ENCODE measurements at regions not wholly inside any gene's neighbourhood (a gene's known extent, or its start where the extent isn't known, plus 50 kb on each side); places are given as distances from the start of the nearest gene placed in this dataset.

DNA sequence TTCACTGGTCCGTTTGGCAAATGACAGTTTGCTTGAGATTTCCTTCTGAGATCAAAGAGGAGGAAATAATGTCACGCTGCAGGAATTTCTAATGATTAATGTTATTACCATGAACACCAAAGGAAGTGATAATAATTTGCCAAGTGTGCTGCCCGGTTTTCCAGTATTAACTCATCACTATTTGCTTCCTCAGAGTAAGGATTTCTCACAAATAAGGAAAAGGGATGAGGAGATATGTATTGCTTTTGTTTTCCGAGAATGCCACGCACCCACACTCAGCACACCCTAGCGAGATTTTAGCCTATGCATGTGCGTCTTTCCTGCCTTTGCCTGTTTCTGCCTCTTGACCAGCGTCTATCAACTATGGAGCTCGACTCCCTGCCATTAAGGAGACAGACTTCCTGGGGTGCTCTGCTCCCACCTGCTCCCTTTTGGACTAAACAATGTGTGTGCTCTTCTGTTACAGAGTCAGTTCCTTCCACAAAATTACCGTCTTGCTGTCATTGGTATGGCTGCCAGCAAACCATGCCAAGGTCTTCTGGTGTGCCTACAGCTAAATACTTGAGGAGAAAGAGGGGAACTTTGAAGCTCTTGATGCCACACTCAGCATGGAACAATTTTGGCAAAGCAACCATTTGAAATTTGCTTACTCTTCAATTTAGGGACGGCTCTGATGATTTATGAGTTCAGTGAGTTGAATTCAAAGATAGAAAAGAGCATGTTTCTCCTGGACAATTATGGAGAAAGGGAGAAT lies 393.1 kb upstream of the ZFP42 start:
- no peak overlapping the region for H3K4me3 ChIP-seq
- H3K79me2 ChIP-seq: no peaks in the 10 kb centered on the region
- no peak overlapping the region for H3K4me2 ChIP-seq
- no peaks in the 10 kb centered on the region for H3K36me3 ChIP-seq (replicated peaks; ENCODE audit: insufficient read depth, low read depth)
- DNase-seq (ENCODE audit: low spot score): no peak
- 81% methylated on average over 11 of the region's 11 CpGs for WGBS (ENCODE audit: low lambda C conversion rate, missing lambda C conversion rate)
- H3K9me3 ChIP-seq (ENCODE audit: low read depth): no peaks in the 10 kb centered on the region
- no peak for TF ChIP-seq EZH2 (IDR thresholded peaks at IDR 0.05; ENCODE audit: borderline replicate concordance)
- TF ChIP-seq EZH2phosphoT487 (IDR thresholded peaks at IDR 0.05; ENCODE audit: low read depth, severe bottlenecking, unreplicated experiment): no peak
- TF ChIP-seq CTCF (IDR thresholded peaks at IDR 0.05; ENCODE audit: poor library complexity): no peak
- no peaks in the 10 kb centered on the region for H4K20me1 ChIP-seq (ENCODE audit: insufficient read depth, poor library complexity, severe bottlenecking)
- H3K9me2 ChIP-seq (replicated peaks; ENCODE audit: insufficient read depth): no peaks in the 10 kb centered on the region
- H2AFZ ChIP-seq: no peak overlapping the region
- no peaks in the 10 kb centered on the region for H3K27me3 ChIP-seq
- H3K27ac ChIP-seq: no peak overlapping the region
- H3K4me1 ChIP-seq (ENCODE audit: insufficient read depth): no peaks in the 10 kb centered on the region

GRCh38 chr4:187603093-187604025 lies 392.2 kb upstream of the ZFP42 start:
- 81% methylated on average over 5 of the region's 5 CpGs for WGBS (ENCODE audit: low lambda C conversion rate, missing lambda C conversion rate)
- no peaks in the 10 kb centered on the region for H4K20me1 ChIP-seq (ENCODE audit: insufficient read depth, poor library complexity, severe bottlenecking)

DNA sequence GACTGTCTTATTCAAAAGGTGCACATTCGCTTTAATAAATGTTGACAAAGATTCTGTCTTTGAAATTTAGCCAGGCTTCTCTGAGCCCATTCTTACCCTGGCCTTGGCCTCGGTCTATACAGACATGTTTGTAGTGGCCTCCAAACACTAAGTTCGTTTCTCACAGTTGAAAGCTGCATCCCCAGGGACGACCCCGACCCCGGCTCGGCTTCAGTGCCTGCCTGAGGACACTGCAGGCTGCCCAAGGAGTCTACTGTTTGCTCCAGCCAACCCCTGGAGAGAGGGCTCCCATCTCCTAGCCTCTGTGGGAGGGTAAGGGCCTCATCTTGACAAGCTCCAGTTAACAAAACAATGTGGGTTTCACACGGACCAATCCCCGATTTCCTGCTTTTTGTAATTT lies 390.6 kb upstream of the ZFP42 start:
- H3K4me3 ChIP-seq: no peak overlapping the region
- no peak overlapping the region for H3K4me2 ChIP-seq
- H3K27me3 ChIP-seq: no peaks in the 10 kb centered on the region
- no peaks in the 10 kb centered on the region for H3K36me3 ChIP-seq (replicated peaks; ENCODE audit: insufficient read depth, low read depth)
- no peaks in the 10 kb centered on the region for H3K4me1 ChIP-seq (ENCODE audit: insufficient read depth)
- no peaks in the 10 kb centered on the region for H3K79me2 ChIP-seq
- DNase-seq (ENCODE audit: low spot score): no peak
- H3K9me3 ChIP-seq (ENCODE audit: low read depth): no peaks in the 10 kb centered on the region
- no peak overlapping the region for H2AFZ ChIP-seq
- TF ChIP-seq EZH2phosphoT487 (IDR thresholded peaks at IDR 0.05; ENCODE audit: low read depth, severe bottlenecking, unreplicated experiment) (no peak), EZH2 (IDR thresholded peaks at IDR 0.05; ENCODE audit: borderline replicate concordance) (no peak)
- H3K9me2 ChIP-seq (replicated peaks; ENCODE audit: insufficient read depth): no peaks in the 10 kb centered on the region
- H3K27ac ChIP-seq: no peak overlapping the region
- no peaks in the 10 kb centered on the region for H4K20me1 ChIP-seq (ENCODE audit: insufficient read depth, poor library complexity, severe bottlenecking)
- WGBS (ENCODE audit: low lambda C conversion rate, missing lambda C conversion rate): 65% methylated on average over 6 of the region's 9 CpGs

More at GRCh38 chr4:187603093-187604025, 392.2 kb upstream of the ZFP42 start:
- Histone ChIP-seq H3K4me1 (ENCODE audit: insufficient read depth) (no peaks in the 10 kb centered on the region), H3K9me2 (replicated peaks; ENCODE audit: insufficient read depth) (no peaks in the 10 kb centered on the region), H3K36me3 (replicated peaks; ENCODE audit: insufficient read depth, low read depth) (no peaks in the 10 kb centered on the region), H3K27ac (no peak overlapping the region), H3K79me2 (no peaks in the 10 kb centered on the region), H2AFZ (no peak overlapping the region), H3K27me3 (no peaks in the 10 kb centered on the region), H3K4me2 (no peak overlapping the region), H3K4me3 (no peak overlapping the region), H3K9me3 (ENCODE audit: low read depth) (no peaks in the 10 kb centered on the region)
- no peak for DNase-seq (ENCODE audit: low spot score)
- no peak for TF ChIP-seq EZH2phosphoT487 (IDR thresholded peaks at IDR 0.05; ENCODE audit: low read depth, severe bottlenecking, unreplicated experiment)
- TF ChIP-seq CTCF (IDR thresholded peaks at IDR 0.05; ENCODE audit: poor library complexity): no peak
- TF ChIP-seq EZH2 (IDR thresholded peaks at IDR 0.05; ENCODE audit: borderline replicate concordance): no peak

DNA sequence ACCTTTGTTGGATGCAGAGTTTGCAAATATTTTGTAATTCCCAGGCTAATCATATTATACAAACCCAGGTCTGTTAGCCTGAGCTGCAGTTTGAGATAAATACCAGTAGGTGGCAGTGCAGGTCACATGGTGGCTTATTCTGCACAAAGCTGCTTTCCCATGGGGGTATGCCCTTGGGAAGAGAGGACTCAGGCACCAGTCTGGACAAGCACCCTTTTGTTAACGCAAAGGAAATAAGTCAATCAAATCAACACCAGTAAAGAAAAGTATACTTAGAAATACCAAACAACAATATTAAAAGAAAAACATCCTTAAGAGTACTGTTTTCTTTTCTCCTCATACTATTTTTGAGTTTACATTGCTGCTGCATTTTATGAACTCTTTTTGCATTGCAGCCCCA lies 389.0 kb upstream of the ZFP42 start:
- Histone ChIP-seq H4K20me1 (ENCODE audit: insufficient read depth, poor library complexity, severe bottlenecking) (no peaks in the 10 kb centered on the region), H3K4me1 (ENCODE audit: insufficient read depth) (no peaks in the 10 kb centered on the region), H3K36me3 (replicated peaks; ENCODE audit: insufficient read depth, low read depth) (no peaks in the 10 kb centered on the region), H3K4me3 (no peak overlapping the region), H3K9me3 (ENCODE audit: low read depth) (no peaks in the 10 kb centered on the region), H3K79me2 (no peaks in the 10 kb centered on the region), H2AFZ (no peak overlapping the region), H3K27ac (no peak overlapping the region), H3K27me3 (no peaks in the 10 kb centered on the region), H3K4me2 (no peak overlapping the region), H3K9me2 (replicated peaks; ENCODE audit: insufficient read depth) (no peaks in the 10 kb centered on the region)
- DNase-seq (ENCODE audit: low spot score): peak; percentile 62
- TF ChIP-seq EZH2phosphoT487 (IDR thresholded peaks at IDR 0.05; ENCODE audit: low read depth, severe bottlenecking, unreplicated experiment): no peak
- TF ChIP-seq CTCF (IDR thresholded peaks at IDR 0.05; ENCODE audit: poor library complexity): peak; percentile 90
- WGBS (ENCODE audit: low lambda C conversion rate, missing lambda C conversion rate): 62% methylated on average over 1 of the region's 1 CpG

Data from hepatocyte (in vitro differentiated cells).